NCI-H1048 (cell line): ENCODE measurements at regions not wholly inside any gene's neighbourhood (a gene's known extent, or its start where the extent isn't known, plus 50 kb on each side); places are given as distances from the start of the nearest gene placed in this dataset.

Experiments
- DNase-seq: peaks from one replicate; lab custom pipeline; 2025; lab: John Stamatoyannopoulos, UW

DNA sequence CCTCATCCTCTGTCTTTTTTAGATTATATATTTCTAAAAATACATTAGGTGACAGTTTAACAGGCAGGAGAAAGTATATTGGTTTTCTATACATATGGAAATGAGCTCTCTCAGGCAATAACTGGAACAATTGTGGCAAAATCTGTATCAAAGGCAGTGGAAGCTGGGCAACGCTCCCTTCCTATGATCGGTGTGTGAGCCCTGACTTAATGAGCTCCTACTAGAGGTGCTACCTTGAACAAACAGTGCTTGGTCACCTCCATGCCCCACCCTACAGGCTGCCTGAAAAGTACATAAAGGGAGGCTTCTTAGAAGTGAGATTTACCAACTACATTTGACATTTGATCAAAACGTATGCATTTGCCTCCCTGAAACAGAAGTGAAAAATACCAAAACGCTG lies 185.3 kb downstream of the EFNB2 start:
- no peak for DNase-seq

GRCh38 chr13:106349080-106349931 lies 186.2 kb downstream of the EFNB2 start:
- no peak for DNase-seq

- DNase-seq, result no peak
Measured at GRCh38 chr13:106348075-106348840, 187.2 kb downstream of the EFNB2 start.

GRCh38 chr13:106344342-106344741 lies 191.1 kb downstream of the EFNB2 start:
- DNase-seq, result no peak

DNA sequence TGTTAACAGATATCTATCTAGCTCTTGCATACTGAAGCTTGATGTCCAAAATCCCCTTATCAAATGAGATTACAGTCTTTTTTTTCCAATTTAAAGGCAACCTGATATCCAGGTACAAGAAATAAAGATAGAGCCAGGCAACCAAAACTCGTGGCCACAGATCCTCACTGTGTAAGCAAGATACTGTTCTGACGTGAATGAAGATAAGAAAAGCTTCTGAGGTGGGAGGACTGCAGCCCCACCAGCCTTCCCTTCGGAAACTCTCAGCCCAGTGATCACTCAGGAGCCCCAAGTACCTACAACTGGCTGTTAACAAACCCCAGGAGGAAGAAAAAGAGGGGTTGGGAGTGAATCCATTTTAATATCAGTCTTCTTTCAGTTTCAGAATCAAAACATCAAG lies 191.6 kb downstream of the EFNB2 start:
- no peak for DNase-seq

DNA sequence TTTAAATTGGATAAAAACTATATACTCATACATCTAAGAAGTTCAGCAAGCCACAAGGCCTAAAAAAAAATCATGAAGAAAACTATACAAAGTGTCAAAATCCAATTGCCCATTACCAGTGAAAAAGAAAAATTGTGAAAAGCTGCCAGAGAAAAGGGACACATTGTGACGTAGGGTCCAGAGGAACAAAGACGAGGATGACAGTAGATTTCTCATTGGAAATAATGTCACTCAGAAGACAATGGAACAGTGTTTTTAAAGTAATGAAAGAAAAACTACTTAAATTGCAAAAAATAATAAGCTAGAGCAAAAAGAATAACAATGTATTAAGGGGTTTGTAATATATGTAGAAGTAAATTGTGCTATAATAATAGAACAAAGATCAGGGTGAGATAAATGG lies 195.2 kb downstream of the EFNB2 start:
- no peak for DNase-seq

- no peak for DNase-seq
Measured at GRCh38 chr13:106337096-106337850, 198.2 kb downstream of the EFNB2 start.

- DNase-seq, result no peak
Measured at GRCh38 chr13:106336668-106337067, 198.8 kb downstream of the EFNB2 start.

DNA sequence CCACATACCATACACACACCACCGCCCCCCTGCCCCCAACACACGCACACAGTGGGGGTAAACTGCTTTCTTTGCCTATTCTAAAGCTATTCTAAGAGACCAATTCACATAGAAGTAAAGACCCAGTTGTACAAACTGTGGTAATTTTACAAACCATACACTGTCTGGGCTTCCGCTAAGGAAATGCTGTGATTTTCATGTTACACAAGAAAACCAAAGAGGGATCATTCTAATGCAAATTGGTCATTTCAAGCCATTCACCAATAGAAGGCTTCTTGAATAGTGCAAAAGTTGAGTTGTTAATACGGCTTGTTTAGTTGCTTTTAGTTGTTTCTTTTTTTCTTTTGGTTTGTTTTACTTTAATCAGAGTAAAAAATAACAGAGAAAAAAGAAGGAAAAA lies 202.8 kb downstream of the EFNB2 start:
- no peak for DNase-seq

DNA sequence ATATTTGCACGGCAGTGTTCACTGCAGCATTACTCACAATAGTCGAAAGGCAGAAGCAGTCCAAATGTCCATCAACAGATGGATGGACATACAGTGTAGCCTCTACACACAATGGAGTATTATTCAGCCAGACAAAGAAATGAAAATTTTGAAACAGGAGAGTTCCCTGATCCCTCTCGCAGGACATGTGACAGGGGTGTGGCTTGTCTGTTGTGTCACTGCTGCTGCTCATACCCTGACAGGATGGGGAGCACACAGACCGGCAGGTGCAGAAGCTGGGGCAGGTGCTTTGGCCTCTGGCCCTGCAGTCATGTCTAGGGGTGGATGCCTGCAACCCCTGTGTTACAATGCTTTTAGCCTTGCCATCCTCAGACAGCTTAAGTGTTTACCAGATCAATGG lies 204.3 kb downstream of the EFNB2 start:
- DNase-seq, result no peak

GRCh38 chr13:106329941-106330340 lies 205.5 kb downstream of the EFNB2 start:
- DNase-seq, result no peak

DNA sequence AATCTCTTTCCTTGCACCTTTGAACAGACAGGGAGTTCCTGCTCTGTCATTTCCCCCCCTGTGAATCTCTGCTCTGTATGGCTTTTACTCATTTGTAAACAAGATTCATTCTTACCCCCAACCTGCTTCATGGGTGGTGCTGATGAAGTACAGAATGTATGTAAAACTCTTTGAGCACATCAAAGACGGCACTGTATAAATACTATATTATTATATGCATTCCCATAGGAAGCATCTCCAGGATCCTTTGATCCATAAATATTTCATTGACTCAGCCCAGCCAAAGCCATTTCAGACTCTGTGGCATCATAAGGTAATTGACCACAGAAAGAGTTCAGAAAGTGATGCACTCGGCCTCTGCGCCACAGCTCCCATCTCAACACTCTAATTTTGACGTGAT lies 208.7 kb downstream of the EFNB2 start:
- DNase-seq, result no peak

DNA sequence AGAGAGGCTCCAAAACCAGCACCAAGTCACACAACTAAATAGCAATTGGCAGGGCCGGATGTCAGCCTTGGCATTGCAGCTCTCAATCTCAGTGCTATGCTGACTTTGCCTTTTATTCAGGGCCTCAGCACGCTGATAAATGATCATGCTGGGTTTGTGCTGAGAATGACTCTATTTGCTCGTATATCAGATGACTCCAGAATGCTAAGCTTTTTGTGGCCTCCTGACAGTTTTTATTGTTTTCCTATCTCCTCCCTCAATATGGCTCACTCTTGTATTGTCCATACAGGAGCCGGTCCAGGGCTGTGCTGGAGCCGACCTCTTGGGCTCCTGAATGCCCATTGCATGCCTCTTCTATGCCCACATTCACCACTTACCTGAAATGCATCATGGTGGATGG lies 211.0 kb downstream of the EFNB2 start:
- DNase-seq, result no peak

GRCh38 chr13:106322628-106323027 lies 212.8 kb downstream of the EFNB2 start:
- no peak for DNase-seq

DNA sequence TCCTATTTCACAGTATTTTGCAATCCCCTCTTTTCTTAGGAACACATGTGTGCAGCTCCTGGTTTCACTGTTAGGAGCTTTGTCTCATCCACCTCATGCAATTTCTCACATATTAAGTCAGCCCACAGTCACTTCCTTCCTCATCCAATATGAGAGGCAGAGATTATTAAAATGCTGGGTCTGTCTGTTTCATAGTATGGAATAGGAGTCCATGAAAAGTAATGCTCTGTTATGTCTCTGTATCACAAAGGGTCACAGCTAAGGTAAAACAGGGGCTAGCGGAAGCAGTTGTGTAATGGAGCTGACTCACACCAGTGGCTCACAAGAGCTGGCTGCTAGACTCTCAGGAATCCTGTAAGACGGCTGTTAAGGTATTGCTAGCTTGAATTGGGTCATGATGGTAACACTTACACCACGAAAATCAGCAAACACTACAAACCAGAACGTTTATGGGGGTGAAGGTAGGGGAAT lies 216.5 kb downstream of the EFNB2 start:
- DNase-seq, result no peak

DNA sequence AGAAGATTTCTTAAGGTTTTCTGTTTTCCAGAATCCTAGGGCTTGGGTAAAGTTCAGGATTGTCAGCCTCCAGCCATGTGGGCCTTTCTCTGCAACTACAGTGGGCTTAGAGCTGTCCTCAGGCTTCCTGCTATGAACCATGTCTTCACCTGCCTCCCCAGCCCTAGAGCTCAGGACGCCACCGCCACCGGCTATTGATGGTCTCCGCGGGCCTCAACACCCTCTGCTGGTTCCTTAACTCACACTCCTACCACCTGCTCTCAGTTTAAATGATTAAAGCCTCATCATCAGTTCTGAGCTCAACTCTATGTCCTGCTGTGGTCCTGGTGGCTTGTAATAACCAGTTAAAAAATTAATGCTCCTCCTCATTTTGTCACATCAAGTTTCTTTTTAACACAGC lies 221.0 kb downstream of the EFNB2 start:
- DNase-seq, result no peak

- no peak for DNase-seq
Measured at GRCh38 chr13:106311004-106311403, 224.5 kb downstream of the EFNB2 start.

DNA sequence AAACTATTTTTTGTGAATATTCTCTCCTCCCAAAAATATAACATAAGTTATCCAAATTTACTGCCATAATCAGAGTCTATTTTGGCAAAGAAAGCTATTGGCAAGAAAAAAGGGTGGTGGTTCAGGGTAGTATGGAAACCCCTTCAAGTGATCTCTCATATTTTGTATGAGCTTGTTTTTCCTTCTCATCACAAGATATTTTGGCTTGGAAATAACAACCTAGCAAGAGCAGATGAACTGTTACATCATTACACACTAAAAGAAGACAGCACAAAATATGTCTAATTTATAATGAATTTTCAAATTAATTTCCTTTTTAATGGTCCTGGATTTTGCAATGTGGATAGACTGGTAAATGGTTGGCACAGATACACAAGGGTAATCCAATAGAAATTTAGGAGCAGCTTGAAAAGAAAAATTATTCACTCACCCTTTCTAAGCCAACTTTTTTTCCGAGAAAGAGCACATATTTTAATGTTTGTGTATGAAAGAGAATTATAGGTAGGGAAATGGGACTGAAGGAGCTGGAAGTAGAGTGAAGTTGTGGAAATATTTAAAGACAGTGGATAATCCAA lies 225.1 kb downstream of the EFNB2 start:
- no peak for DNase-seq

DNA sequence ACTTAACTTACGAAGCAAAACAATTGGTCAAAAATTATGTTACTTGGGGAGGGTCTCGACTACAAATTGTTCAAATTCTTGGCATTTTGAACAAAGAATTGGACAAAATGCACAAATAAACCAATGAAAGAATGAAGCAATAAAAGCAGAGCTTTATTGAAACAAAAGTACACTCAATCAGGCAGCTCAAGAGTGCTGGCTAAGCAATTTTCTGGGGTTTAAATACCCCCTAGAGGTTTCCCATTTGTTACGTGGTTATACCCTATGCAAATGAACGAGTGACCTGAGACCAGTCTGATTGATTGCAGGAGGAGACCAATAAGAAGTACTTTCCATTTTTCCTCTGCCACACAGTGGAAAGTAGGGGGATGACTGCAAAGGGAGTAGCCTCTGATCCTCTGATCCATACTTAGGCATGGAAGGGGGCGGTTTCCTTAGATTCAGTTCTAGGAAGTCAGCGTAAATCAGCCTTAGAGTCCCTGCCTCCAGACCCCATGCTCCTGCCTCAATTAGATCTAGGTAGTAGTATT lies 228.6 kb downstream of the EFNB2 start:
- no peak for DNase-seq

GRCh38 chr13:106302843-106303242 lies 232.6 kb downstream of the EFNB2 start:
- no peak for DNase-seq

GRCh38 chr13:106302011-106302410 lies 233.5 kb downstream of the EFNB2 start:
- no peak for DNase-seq

DNA sequence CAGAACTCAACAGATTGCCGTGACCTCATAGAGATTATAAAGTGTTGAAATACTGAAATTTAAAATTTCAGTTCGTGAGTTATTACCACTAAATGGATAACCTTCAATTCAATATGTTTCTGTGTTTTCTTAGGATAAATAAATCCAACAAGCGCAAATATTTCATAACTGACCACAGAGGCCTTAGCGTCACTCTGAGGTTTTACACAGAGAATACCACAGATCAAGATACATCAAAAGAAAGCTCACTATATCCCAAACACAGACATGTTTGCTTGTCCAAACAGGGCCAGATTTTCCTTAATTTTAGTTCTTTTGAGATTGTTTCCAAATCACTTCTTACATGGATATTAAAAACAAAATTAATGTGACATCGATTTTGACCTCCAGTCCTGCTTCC lies 235.8 kb downstream of the EFNB2 start:
- DNase-seq, result no peak
